Tibial nerve (tissue), 4 donors: ENCODE measurements at regions not wholly inside any gene's neighbourhood (a gene's known extent, or its start where the extent isn't known, plus 50 kb on each side); places are given as distances from the start of the nearest gene placed in this dataset.

ENCODE experiments used
- EP300 ChIP-seq, 2 donors: sonication (generic); formaldehyde crosslinking; IDR thresholded peaks; one replicate each; pipeline ENCODE4 v1.6.1; 2017; ENCODE audit warnings: antibody characterized with exemption in 2 of 2, mild to moderate bottlenecking in 1 of 2
- POLR2A ChIP-seq, 2 donors: fragments of 450-650 bp; IDR thresholded peaks; one replicate each; pipeline ENCODE4 v1.6.1; 2017; ENCODE audit warnings: antibody characterized with exemption in 2 of 2, mild to moderate bottlenecking in 2 of 2, moderate library complexity in 2 of 2
- TF ChIP-seq, protein P1 (sequence below), 5 experiments: fragments of 200-600 bp in 3 of 5; fragments of 450-650 bp in 2 of 5; sonication (generic) in 3 of 5; IDR thresholded peaks; one replicate each; pipeline ENCODE4 v1.5.1; 2016 to 2019; ENCODE audit warnings: antibody characterized with exemption in 5 of 5, mild to moderate bottlenecking in 3 of 5, moderate library complexity in 2 of 5

DNA sequence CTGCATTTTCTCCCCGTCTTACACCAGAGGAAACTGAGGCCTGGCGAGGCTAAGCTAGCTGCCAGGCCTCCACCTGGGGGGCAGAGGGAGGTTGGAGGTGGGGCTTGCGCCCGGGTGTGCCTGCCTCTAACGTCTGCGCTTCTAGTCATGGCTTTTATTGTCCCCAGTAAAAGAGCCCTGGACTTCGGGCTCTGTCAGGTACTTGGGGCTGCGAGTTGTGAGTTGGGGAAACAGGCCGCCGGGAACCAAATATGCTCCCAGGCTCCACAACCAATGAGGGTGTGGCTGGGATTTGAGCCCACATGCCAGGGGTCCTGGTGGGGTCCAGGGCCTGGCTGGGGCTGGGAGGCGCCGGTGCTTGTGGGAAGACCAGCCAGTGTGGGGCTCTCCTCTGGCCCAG is 57.4 kb upstream of the NOTCH1 start:
- TF ChIP-seq, protein P1, sequence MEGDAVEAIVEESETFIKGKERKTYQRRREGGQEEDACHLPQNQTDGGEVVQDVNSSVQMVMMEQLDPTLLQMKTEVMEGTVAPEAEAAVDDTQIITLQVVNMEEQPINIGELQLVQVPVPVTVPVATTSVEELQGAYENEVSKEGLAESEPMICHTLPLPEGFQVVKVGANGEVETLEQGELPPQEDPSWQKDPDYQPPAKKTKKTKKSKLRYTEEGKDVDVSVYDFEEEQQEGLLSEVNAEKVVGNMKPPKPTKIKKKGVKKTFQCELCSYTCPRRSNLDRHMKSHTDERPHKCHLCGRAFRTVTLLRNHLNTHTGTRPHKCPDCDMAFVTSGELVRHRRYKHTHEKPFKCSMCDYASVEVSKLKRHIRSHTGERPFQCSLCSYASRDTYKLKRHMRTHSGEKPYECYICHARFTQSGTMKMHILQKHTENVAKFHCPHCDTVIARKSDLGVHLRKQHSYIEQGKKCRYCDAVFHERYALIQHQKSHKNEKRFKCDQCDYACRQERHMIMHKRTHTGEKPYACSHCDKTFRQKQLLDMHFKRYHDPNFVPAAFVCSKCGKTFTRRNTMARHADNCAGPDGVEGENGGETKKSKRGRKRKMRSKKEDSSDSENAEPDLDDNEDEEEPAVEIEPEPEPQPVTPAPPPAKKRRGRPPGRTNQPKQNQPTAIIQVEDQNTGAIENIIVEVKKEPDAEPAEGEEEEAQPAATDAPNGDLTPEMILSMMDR (IDR thresholded peaks at IDR 0.05): no peak
- TF ChIP-seq POLR2A (IDR thresholded peaks at IDR 0.05): no peak
- no peak for TF ChIP-seq EP300 (IDR thresholded peaks at IDR 0.05)
